H9 (cell line): ENCODE measurements at regions not wholly inside any gene's neighbourhood (a gene's known extent, or its start where the extent isn't known, plus 50 kb on each side); places are given as distances from the start of the nearest gene placed in this dataset.

Experiments used
- DNase-seq: peaks from one replicate; pipeline ENCODE4 v3.0.0-alpha.2; 2017
- H2AFZ ChIP-seq: one replicate; pipeline ENCODE4 v1.6.1; 2013; ENCODE audit warnings: mild to moderate bottlenecking, low read length, control low read depth, moderate library complexity
- H2AK5ac ChIP-seq: 2 replicates; pipeline ENCODE4 v1.6.1; 2013; ENCODE audit warnings: low read length, control low read depth, mixed read lengths; ENCODE audit not compliant: insufficient read length
- H2BK120ac ChIP-seq: one replicate; pipeline ENCODE4 v1.6.1; 2013; ENCODE audit warnings: low read depth, mild to moderate bottlenecking, low read length, control low read depth, inconsistent platforms; ENCODE audit not compliant: poor library complexity, severe bottlenecking
- H2BK12ac ChIP-seq: 2 replicates; pipeline ENCODE4 v1.6.1; 2013; ENCODE audit warnings: low read length, control low read depth, mixed read lengths, low read depth; ENCODE audit not compliant: insufficient read length
- H2BK15ac ChIP-seq: 2 replicates; pipeline ENCODE4 v1.6.1; 2013; ENCODE audit warnings: low read depth, low read length, control low read depth
- H2BK20ac ChIP-seq: one replicate; pipeline ENCODE4 v1.6.1; 2013; ENCODE audit warnings: low read depth, mild to moderate bottlenecking, low read length, control low read depth, inconsistent platforms; ENCODE audit not compliant: poor library complexity, severe bottlenecking
- H2BK5ac ChIP-seq: 2 replicates; pipeline ENCODE4 v1.6.1; 2013; ENCODE audit warnings: low read length, control low read depth, mixed read lengths; ENCODE audit not compliant: insufficient read length
- H3K14ac ChIP-seq: 2 replicates; pipeline ENCODE4 v1.6.1; 2013; ENCODE audit warnings: low read length, control low read depth; ENCODE audit not compliant: insufficient read depth
- H3K18ac ChIP-seq: 2 replicates; pipeline ENCODE4 v1.6.1; 2013; ENCODE audit warnings: low read depth, mild to moderate bottlenecking, mixed read lengths, low read length, control low read depth; ENCODE audit not compliant: insufficient read length
- H3K23ac ChIP-seq: 2 replicates; pipeline ENCODE4 v1.6.1; 2013; ENCODE audit warnings: low read length, control low read depth, mixed read lengths, low read depth; ENCODE audit not compliant: insufficient read length
- H3K23me2 ChIP-seq: 2 replicates; pipeline ENCODE4 v1.6.1; 2013; ENCODE audit warnings: low read depth, mild to moderate bottlenecking, mixed read lengths, low read length, control low read depth; ENCODE audit not compliant: insufficient read length, poor library complexity, severe bottlenecking
- H3K27ac ChIP-seq: 2 replicates; pipeline ENCODE4 v1.5.1; 2013; ENCODE audit warnings: low read length, control low read depth, mixed read lengths, low read depth; ENCODE audit not compliant: insufficient read length
- H3K27me3 ChIP-seq: 2 replicates; pipeline ENCODE4 v1.6.1; 2013; ENCODE audit warnings: low read length, control low read depth, inconsistent platforms; ENCODE audit not compliant: insufficient read depth
- H3K4ac ChIP-seq: 2 replicates; pipeline ENCODE4 v1.6.1; 2013; ENCODE audit warnings: low read depth, mild to moderate bottlenecking, control low read depth, inconsistent platforms, low read length, moderate library complexity
- H3K4me1 ChIP-seq: 2 replicates; pipeline ENCODE4 v1.6.1; 2013; ENCODE audit warnings: low read length, control low read depth, inconsistent platforms; ENCODE audit not compliant: insufficient read depth
- H3K4me2 ChIP-seq: 2 replicates; pipeline ENCODE4 v1.6.1; 2013; ENCODE audit warnings: low read length, control low read depth, mixed read lengths; ENCODE audit not compliant: insufficient read length, insufficient read depth
- H3K56ac ChIP-seq: 2 replicates; pipeline ENCODE4 v1.6.1; 2013; ENCODE audit warnings: low read depth, mild to moderate bottlenecking, mixed read lengths, low read length, control low read depth; ENCODE audit not compliant: insufficient read length
- H3K79me1 ChIP-seq: 2 replicates; pipeline ENCODE4 v1.6.1; 2013; ENCODE audit warnings: low read depth, mild to moderate bottlenecking, moderate library complexity, low read length, control low read depth, inconsistent platforms; ENCODE audit not compliant: insufficient read depth, poor library complexity, severe bottlenecking
- H3K79me2 ChIP-seq: 2 replicates; pipeline ENCODE4 v1.6.1; 2013; ENCODE audit warnings: low read length, control low read depth, inconsistent platforms; ENCODE audit not compliant: insufficient read depth
- H3K9ac ChIP-seq: 2 replicates; pipeline ENCODE4 v1.6.1; 2013; ENCODE audit warnings: low read length, control low read depth, mixed read lengths; ENCODE audit not compliant: insufficient read length; ENCODE audit errors: extremely low read depth
- H3K9me3 ChIP-seq: one replicate; pipeline ENCODE4 v1.6.1; 2013; ENCODE audit warnings: low read depth, low read length, inconsistent platforms; ENCODE audit not compliant: control insufficient read depth
- H3T11ph ChIP-seq: one replicate; pipeline ENCODE4 v1.6.1; 2013; ENCODE audit warnings: mild to moderate bottlenecking, low read length, control low read depth, inconsistent platforms
- H4K20me1 ChIP-seq: one replicate; pipeline ENCODE4 v1.6.1; 2013; ENCODE audit not compliant: control insufficient read depth, insufficient read length, insufficient read depth
- H4K5ac ChIP-seq: 2 replicates; pipeline ENCODE4 v1.6.1; 2013; ENCODE audit warnings: low read depth, mild to moderate bottlenecking, mixed read lengths, low read length, control low read depth; ENCODE audit not compliant: insufficient read length
- H4K8ac ChIP-seq: replicated peaks from 2 replicates; pipeline ENCODE4 v1.6.1; 2013; ENCODE audit warnings: low read length, control low read depth, mixed read lengths, low read depth; ENCODE audit not compliant: insufficient read length
- H4K91ac ChIP-seq: 2 replicates; pipeline ENCODE4 v1.6.1; 2013; ENCODE audit warnings: low read depth, mild to moderate bottlenecking, moderate library complexity, mixed read lengths, low read length, control low read depth; ENCODE audit not compliant: insufficient read length
- H3K27ac Mint-ChIP-seq, 3 experiments: 2 replicates in 2 of 3; 3 replicates in 1 of 3; pipeline ENCODE4 v1.8.0; 2020 to 2021; ENCODE audit warnings: mixed read lengths in 3 of 3, mild to moderate bottlenecking in 1 of 3, moderate library complexity in 1 of 3
- H3K27me3 Mint-ChIP-seq: 2 replicates; pipeline ENCODE4 v1.8.0; 2021; ENCODE audit warnings: low read depth, mild to moderate bottlenecking, moderate library complexity, mixed read lengths
- H3K36me3 Mint-ChIP-seq, 3 experiments: 2 replicates in 2 of 3; 3 replicates in 1 of 3; pipeline ENCODE4 v1.8.0; 2020 to 2021; ENCODE audit warnings: low read depth in 3 of 3, mixed read lengths in 3 of 3; ENCODE audit not compliant: insufficient read depth in 1 of 3
- H3K4me1 Mint-ChIP-seq, 2 experiments: 2 replicates each; pipeline ENCODE4 v1.8.0; 2020; ENCODE audit warnings: mixed read lengths in 2 of 2
- H3K4me3 Mint-ChIP-seq, 2 experiments: 2 replicates in 1 of 2; 3 replicates in 1 of 2; pipeline ENCODE4 v1.8.0; 2020 to 2021; ENCODE audit warnings: mild to moderate bottlenecking in 2 of 2, mixed read lengths in 2 of 2, moderate library complexity in 1 of 2
- H3K9me3 Mint-ChIP-seq, 2 experiments: 2 replicates in 1 of 2; 3 replicates in 1 of 2; pipeline ENCODE4 v1.8.0; 2020; ENCODE audit warnings: mild to moderate bottlenecking in 2 of 2, mixed read lengths in 2 of 2, moderate library complexity in 1 of 2
- CTCF ChIP-seq: fragments of 200-600 bp; sonication (generic); conservative IDR thresholded peaks from 3 replicates; pipeline ENCODE4 v1.8.0; 2021; ENCODE audit warnings: antibody characterized with exemption, mild to moderate bottlenecking
- WGBS: extraction: QIAGEN DNeasy Blood & Tissue Kit; methylation state at CpG from one replicate; pipeline ENCODE4 v1.1.7; 2013; ENCODE audit warnings: missing lambda C conversion rate, low lambda C conversion rate, mixed read lengths; ENCODE audit not compliant: insufficient read length; ENCODE audit errors: extremely low coverage; 5-methylcytosine and 5-hydroxymethylcytosine counted together

- H4K8ac ChIP-seq = no peak overlapping the region
- H3K27ac ChIP-seq = no peak overlapping the region
- no peak overlapping the region for H3K18ac ChIP-seq
- peaks cover 0 to 7% (median 2%) of the 10 kb centered on the region in 3 experiments; a peak in 5 of 7 replicates for H3K36me3 Mint-ChIP-seq
- H3K14ac ChIP-seq = no peak overlapping the region
- no peak overlapping the region for H3K4ac ChIP-seq
- no peak overlapping the region for H2BK120ac ChIP-seq
- no peak for DNase-seq
- no peaks in the 10 kb centered on the region for H3K27me3 ChIP-seq
- H3K4me1 Mint-ChIP-seq = no peaks in the 10 kb centered on the region
- H2AFZ ChIP-seq = no peak overlapping the region
- H3K4me3 Mint-ChIP-seq = no peak overlapping the region
- H4K5ac ChIP-seq = no peak overlapping the region
- H3K79me1 ChIP-seq = no peaks in the 10 kb centered on the region
- H3K4me1 ChIP-seq = no peaks in the 10 kb centered on the region; the same call in 1 of the 2 replicates
- H4K91ac ChIP-seq = no peak overlapping the region
- no peaks in the 10 kb centered on the region for H3K9me3 ChIP-seq
- H2BK20ac ChIP-seq = no peak overlapping the region
- H2BK12ac ChIP-seq = no peak overlapping the region
- no peaks in the 10 kb centered on the region for H3K27me3 Mint-ChIP-seq
- no peaks in the 10 kb centered on the region for H3K23me2 ChIP-seq
- no peak overlapping the region for H3K27ac Mint-ChIP-seq
- H2BK5ac ChIP-seq = no peak overlapping the region
- H3K4me2 ChIP-seq = no peak overlapping the region
- H3K79me2 ChIP-seq = no peaks in the 10 kb centered on the region
- no peak overlapping the region for H3K56ac ChIP-seq
- no CpG with 5 or more reads among the region's 4 CpGs for WGBS
- H2BK15ac ChIP-seq = no peak overlapping the region
- no peaks in the 10 kb centered on the region for H4K20me1 ChIP-seq
- TF ChIP-seq CTCF = no peak
- no peak overlapping the region for H3T11ph ChIP-seq
- no peak overlapping the region for H2AK5ac ChIP-seq
- H3K23ac ChIP-seq = no peak overlapping the region
- peaks cover 5 to 6% of the 10 kb centered on the region in 2 experiments; a peak in 3 of 5 replicates for H3K9me3 Mint-ChIP-seq
- H3K9ac ChIP-seq = no peak overlapping the region
Measured at GRCh38 chr5:163579729-163580128, 74.3 kb downstream of the MAT2B start.
